Suppressor macrophage treated with lipopolysaccharide for 1 hour (primary cell): ENCODE measurements at regions not wholly inside any gene's neighbourhood (a gene's known extent, or its start where the extent isn't known, plus 50 kb on each side); places are given as distances from the start of the nearest gene placed in this dataset.
"Not testable (repeated sequence)": the region's sequence is repeated elsewhere in the genome, so short reads cannot be mapped to it uniquely, and the experiment has no call there.

Experiments
- DNase-seq, 3 donors: peaks; one replicate each; pipeline ENCODE4 v3.0.0-alpha.2; 2020 to 2022

DNA sequence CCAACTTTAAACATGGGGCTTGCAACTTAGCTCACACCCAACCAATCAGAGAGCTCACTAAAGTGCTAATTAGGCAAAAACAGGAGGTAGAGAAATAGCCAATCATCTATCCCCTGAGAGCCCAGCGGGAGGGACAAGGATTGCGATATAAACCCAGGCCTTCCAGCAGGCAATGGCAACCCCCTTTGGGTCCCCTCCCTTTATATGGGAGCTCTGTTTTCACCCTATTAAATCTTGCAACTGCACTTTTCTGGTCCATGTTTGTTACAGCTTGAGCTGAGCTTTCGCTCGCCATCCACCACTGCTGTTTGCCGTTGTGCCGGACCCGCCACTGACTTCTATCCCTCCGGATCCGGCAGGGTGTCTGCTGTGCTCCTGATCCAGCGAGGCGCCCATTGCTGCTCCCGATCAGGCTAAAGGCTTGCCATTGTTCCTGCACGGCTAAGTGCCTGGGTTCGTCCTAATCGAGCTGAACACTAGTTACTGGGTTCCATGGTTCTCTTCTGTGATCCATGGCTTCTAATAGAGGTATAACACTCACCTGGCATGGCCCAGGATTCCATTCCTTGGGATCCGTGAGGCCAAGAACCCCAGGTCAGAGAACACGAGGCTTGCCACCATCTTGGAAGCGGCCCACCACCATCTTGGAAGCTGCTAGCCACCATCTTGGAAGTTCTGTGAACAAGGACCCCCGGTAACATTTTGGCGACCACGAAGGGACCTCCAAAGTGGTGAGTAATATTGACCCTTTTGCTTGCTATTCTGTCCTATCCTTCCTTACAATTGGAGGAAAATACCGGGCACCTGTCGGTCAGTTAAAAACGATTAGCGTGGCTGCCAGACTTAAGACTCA is 161.3 kb upstream of the GCFC2 start:
- DNase-seq = not testable (repeated sequence)

DNA sequence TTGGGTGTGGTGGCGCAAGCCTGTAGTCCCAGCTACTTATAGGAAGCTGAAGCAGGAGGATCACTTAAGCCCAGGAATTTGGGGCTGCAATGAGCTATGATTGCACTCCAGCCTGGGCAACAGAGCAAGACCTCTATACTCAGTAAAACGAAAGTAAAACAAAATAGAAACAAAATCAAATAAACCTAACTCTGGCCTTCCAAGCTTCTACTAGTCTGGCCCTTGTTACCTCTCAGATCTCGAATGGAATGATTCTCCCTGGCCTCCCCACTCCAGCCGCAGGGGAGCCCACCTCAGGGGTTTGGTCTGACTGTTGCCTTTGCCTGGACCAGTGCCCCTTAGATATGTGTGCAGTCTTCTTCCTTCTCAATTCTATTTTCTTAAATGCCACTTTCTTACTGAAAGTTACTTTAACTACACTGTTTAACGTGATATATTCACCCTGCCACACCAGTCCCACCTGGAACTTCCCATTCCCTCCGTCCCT is 160.0 kb upstream of the GCFC2 start:
- DNase-seq = no peak

GRCh38 chr2:75870133-75870532 is 159.4 kb upstream of the GCFC2 start:
- DNase-seq = no peak

DNA sequence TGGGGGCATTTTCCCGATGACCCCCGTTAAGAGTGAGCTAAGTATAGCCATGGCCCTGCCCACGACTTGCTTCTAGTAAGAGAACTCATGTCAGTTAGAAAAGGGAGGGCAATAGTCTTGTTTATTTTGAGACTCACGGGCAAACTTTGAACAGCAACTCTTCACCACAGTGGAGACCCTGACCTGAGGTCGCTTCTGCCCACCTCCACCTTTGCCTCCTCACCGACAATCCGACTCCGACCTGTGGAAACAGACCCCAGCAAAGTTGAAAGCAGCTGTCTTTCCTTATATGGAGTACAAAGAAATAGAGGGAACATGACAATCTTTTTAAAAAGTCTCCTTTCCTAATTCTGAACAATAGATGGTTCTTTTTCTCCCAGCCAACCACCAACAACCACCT is 155.0 kb upstream of the GCFC2 start:
- DNase-seq = no peak

DNA sequence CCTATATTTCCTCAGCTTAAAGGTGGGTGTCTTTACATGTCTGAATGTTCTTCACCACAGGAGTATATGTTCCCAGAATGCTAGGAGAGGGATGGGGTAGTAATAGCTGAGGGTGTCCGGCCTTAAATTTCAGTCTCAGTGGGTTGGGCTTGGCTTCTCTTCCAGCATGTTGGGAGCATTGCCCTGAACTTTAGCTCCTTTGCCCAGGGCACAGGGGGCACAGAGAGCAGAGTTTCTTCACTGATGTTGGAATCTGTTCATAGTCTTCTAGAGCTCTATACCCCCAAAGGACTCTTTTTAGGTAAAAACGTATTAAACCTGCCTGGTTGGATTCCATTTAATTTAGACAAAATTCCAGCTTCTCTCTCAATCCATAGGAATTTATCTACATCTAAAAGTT is 154.4 kb upstream of the GCFC2 start:
- DNase-seq = no peak

- no peak for DNase-seq
Measured at GRCh38 chr2:75862547-75862946, 151.8 kb upstream of the GCFC2 start.

- DNase-seq = no peak
Measured at GRCh38 chr2:75853436-75853835, 142.7 kb upstream of the GCFC2 start.

- no peak for DNase-seq
Measured at GRCh38 chr2:75852639-75853038, 141.9 kb upstream of the GCFC2 start.

DNA sequence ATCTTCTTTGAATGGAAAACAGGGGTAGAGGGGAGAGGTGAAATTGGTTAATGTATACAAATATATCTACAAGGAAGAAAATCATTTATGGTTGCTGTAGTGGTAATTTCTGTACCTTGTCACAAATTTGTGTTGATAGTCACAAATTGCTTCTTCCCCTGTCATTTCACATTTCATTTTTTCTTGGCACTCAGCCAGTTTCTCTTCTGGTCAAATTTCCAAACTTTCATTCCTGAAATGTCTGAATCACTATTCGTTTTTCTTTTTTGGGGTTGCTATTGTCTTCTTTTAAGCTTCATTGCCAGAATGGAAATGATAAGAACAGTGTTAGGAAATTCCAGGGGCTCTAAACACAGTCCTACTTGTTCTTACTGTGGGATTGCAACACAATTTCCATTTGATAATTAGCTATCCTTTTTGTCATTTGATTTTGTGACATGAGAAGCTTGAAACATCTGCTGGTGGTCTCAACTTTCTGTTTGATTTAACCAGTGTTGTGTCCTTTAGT is 136.0 kb upstream of the GCFC2 start:
- no peak for DNase-seq

DNA sequence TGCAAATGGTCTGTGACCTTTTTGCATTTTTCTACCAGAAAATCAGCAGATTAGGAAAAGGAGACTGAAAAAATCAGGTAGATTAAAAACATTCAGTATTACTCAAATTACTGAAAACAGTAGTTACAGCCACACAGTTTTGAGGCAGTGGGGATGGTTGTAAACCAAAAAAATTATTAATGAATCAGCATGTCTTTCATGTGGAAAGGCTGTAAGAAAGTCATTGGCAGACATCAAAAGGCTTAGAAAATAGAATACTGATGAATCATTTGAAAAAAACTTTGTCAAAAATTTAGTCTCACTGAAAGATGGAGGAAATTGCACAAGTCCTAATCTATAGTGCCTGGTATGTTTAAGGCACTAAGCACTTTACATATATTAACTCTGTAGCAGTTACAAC is 133.9 kb upstream of the GCFC2 start:
- DNase-seq = no peak

DNA sequence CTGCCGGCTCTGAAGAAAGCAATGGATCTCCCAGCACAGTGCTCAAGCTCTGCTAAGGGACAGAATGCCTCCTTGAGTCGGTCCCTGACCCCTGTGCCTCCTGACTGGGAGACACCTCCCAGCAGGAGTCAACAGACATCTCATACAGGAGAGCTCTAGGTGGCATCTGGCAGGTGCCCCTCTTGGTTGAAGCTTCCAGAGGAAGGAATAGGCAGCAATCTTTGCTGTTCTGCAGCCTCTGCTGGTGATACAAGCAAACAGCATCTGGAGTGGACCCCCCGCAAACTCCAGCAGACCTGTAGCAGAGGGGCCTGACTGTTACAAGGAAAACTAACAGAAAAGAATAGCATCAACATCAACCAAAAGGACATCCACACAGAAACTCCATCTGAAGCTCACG is 123.9 kb upstream of the GCFC2 start:
- DNase-seq = not testable (repeated sequence)

DNA sequence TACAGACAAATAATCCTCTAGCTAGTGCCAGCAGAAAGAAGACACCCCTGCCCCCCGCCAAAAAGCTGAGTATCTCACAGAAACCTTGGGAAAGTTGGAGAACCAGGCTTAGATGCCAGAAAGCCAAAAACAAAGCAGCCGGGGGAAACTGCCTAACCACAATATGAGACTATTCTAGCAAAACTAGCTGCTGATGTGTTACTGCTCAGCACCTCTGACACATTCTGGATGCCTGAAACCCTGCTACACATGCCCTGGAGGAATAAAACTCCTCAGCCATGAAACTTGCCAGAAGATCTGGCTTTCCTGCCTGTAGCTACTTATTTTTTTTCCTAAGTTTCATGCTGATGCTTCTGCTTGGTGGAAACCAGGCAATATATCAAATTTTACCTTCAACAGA is 122.7 kb upstream of the GCFC2 start:
- no peak for DNase-seq

DNA sequence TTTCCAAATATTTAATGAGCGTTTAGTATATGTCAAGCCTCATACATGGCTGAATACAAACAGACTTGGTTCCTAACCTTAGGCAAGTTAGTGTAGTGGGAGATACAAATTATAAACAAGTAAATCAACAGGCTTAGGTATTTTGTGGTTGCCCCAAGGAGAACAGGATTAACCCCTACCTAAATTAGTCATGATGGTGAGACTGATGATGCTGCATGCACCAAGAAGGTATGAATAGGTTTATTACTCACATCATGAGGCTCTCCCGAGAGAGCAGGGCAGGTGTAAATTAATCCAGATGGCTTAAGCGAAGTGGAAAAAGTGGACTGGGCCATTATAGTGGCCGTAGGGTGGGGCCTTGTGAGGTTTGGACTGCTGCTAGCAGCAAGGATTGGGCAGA is 118.1 kb upstream of the GCFC2 start:
- DNase-seq = no peak

DNA sequence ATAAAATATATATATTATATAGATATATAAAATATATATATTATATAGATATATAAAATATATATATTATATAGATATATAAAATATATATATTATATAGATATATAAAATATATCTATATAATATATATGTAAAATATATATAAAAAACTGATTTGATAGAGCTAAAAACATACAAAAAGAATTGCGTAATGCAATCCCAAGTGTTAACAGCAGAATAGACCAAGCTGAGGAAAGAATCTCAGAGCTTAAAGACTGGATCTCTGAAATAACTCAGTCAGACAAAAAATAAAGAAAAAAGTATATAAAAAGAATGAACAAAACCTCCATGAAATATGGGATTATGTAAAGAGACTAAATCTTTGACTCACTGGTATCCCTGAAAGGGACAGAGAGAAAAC is 112.8 kb upstream of the GCFC2 start:
- not testable (repeated sequence) for DNase-seq

DNA sequence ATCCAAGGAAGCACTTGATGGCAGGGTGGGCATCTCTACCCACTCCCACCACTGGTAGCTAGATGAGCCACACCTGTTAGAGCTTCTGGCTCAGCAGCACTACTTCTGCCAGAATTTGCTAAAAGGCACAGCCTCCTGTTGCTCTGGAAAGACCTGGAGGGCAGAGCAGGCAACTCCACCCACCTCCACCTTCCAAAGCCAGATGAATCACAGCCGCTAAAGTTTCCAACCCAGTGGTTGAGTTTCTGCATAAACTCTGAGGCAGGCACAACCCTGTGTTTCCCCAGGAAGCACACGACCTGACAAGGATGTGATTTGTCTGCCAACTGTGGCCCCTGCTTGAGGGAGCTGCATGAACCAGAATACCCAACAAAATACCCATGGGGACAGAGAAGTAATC is 111.6 kb upstream of the GCFC2 start:
- DNase-seq = no peak

GRCh38 chr2:75820693-75821092 is 110.0 kb upstream of the GCFC2 start:
- DNase-seq = no peak

DNA sequence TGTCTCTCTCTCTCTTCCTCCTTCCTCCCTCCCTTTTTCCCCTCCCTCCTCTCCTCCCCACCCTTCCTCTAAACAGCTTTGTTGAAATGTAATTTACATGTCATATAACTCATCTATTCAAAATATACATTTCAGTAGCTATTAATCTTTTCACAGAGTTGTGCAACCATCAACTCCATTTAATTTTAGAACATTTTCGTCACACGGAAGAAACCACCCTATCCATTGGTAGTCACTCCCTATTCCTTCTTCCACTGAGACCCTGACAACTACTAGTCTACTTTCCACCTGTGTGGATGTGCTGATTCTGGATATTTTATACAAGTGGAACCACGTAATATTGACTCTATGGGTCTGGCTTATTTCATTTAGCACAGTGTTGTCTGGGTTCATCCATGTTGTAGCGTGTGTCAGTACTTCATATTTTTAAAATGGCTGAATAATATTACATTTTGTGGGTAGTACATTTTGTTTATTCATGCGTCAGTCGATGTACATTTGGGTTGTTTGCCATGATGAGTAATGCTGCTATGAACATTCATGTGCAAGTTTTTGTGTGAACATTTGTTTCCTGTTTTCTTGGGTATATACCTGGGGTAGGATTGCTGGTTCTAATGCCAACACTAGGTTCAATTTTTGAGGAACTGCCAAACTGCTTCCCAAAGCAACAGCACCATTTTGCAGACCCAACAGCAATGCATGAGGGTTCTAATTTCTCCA is 100.1 kb upstream of the GCFC2 start:
- DNase-seq = no peak

GRCh38 chr2:75808793-75809535 is 98.2 kb upstream of the GCFC2 start:
- DNase-seq = no peak

DNA sequence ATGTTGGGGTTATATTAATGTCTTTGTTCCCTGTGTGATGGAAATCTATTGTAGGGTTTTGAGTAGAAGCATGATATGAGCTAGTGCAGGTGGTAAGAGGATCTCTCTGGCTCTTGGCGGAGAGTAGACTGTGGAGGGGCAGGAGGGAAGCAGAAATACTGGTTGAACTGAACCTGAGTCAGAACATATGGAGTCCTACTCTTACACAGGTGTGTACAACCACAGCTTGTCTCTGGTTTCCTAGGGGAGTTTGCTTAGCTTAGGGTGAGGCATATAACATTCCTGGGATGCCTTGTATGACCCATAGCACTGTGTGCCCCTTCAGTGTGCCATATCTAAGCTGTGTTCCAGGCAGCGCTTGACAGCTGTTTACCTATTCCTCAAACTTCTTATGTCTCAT is 97.3 kb upstream of the GCFC2 start:
- DNase-seq = no peak

DNA sequence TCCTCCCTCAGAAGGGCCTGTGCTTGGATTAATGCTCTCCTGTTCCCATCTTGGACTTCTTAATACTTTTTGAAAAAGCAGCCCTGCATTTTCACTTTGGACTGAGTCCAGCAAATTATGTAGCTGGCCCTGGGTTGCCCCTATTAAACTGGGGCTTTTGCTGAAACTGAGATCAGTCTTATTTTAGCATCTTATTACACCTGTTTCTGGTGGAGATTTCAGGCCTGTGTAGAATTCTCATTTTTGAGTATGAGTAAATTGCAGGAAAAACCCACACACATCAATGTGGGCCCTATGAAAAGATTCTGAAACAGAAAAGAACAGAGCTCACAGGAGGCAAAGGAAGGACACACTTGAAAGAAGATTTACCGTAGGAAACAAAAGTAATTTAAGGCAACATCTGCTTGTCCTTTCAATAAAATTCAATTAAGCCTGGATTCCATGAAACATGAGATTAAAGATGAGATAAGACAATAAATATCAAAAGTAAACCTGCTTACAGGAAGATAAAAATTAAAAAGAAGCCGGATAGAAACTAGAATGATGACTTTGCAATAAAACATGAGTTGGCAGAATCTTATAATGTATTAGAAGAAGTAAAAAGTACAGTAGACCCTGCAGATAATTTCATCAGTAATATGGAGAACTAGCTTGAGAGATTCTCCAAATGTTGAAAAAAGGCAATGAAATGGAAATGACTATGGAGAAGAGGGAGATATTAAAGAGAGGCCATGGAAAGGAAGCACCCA is 90.7 kb upstream of the GCFC2 start:
- no peak for DNase-seq

DNA sequence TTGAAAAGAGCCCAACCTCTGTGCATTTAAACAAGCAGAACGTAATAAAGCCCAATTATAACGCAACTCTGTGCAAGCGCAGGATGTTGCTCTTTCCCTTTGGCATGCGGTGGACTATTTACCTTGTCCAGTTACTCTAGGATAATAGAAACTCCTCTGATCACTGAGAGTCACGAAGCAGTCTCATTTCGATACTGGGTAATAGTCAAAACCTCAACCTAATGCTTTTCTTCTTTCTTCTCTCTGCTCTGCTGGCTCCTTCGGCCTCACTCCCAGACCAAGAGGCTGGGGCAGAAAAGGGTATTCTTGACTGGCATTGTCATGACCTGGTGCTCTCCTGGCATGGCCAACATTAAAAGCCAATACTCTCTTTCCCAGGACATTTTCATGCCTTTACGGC is 89.7 kb upstream of the GCFC2 start:
- DNase-seq = no peak

- DNase-seq = peak in 1 of 3 donors; percentile 10
Measured at GRCh38 chr2:75799859-75800258, 89.1 kb upstream of the GCFC2 start.

GRCh38 chr2:75798569-75798968 is 87.9 kb upstream of the GCFC2 start:
- DNase-seq = no peak
